Endothelial cell of umbilical vein (primary cell): ENCODE measurements at regions not wholly inside any gene's neighbourhood (a gene's known extent, or its start where the extent isn't known, plus 50 kb on each side); places are given as distances from the start of the nearest gene placed in this dataset.

Experiments
- EZH2 ChIP-seq: IDR thresholded peaks from 2 replicates; pipeline ENCODE4 v1.6.1; 2012; ENCODE audit warnings: borderline replicate concordance, low read depth, mild to moderate bottlenecking, moderate library complexity, low read length, inconsistent platforms; ENCODE audit not compliant: severe bottlenecking
- JUN ChIP-seq: IDR thresholded peaks from 2 replicates; pipeline ENCODE4 v1.6.1; 2011; ENCODE audit warnings: borderline replicate concordance, low read depth; ENCODE audit not compliant: insufficient read length, insufficient read depth
- MYC ChIP-seq: IDR thresholded peaks from one replicate; pipeline ENCODE4 v1.6.1; 2011; ENCODE audit warnings: mild to moderate bottlenecking, low read depth, low read length
- POLR2A ChIP-seq: IDR thresholded peaks from 2 replicates; pipeline ENCODE4 v1.6.1; 2012; ENCODE audit warnings: low read depth, mild to moderate bottlenecking, control low read depth, low read length
- POLR2AphosphoS5 ChIP-seq: IDR thresholded peaks from 2 replicates; pipeline ENCODE4 v1.6.1; 2012; ENCODE audit warnings: low read depth, mild to moderate bottlenecking, control low read depth, low read length, moderate library complexity; ENCODE audit not compliant: insufficient read depth
- TF ChIP-seq, protein P1 (sequence below), 2 donors: IDR thresholded peaks; 1 replicate in 1 of 2; 2 replicates in 1 of 2; pipeline ENCODE4 v1.5.1; 2011; ENCODE audit warnings: low read length in 2 of 2, mild to moderate bottlenecking in 2 of 2, moderate library complexity in 2 of 2, control low read depth in 1 of 2, inconsistent platforms in 1 of 2, low read depth in 1 of 2; ENCODE audit not compliant: insufficient read depth in 1 of 2; ENCODE audit errors: extremely low read depth in 1 of 2
- TF ChIP-seq, protein P2 (sequence below): IDR thresholded peaks from 2 replicates; pipeline ENCODE4 v1.6.1; 2011; ENCODE audit not compliant: insufficient read depth, insufficient read length

DNA sequence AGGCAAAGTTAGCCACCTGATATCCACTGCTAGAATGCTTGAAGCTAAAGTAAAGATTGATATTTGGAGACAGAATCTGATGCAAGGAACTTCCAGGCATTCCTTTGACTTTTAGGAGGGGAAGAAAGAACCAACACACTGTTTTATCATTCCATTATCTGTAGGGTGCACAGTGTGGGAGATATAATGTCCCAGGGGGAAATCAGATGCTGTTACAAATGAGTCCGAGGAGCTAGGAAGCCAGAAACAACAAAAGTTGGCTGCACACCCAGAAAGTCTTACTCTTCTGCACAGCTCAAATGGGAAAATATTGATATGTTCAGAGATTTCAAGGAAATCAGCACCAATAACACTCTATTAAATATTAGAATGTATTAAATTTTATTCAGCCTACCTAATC, 113.6 kb upstream of the ROBO1 start:
- TF ChIP-seq JUN (no peak), MYC (no peak), POLR2A (no peak), POLR2AphosphoS5 (no peak), EZH2 (no peak)
- TF ChIP-seq, protein P1, sequence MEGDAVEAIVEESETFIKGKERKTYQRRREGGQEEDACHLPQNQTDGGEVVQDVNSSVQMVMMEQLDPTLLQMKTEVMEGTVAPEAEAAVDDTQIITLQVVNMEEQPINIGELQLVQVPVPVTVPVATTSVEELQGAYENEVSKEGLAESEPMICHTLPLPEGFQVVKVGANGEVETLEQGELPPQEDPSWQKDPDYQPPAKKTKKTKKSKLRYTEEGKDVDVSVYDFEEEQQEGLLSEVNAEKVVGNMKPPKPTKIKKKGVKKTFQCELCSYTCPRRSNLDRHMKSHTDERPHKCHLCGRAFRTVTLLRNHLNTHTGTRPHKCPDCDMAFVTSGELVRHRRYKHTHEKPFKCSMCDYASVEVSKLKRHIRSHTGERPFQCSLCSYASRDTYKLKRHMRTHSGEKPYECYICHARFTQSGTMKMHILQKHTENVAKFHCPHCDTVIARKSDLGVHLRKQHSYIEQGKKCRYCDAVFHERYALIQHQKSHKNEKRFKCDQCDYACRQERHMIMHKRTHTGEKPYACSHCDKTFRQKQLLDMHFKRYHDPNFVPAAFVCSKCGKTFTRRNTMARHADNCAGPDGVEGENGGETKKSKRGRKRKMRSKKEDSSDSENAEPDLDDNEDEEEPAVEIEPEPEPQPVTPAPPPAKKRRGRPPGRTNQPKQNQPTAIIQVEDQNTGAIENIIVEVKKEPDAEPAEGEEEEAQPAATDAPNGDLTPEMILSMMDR (IDR thresholded peaks at IDR 0.05; ENCODE audit: extremely low read depth in 1 of 2, insufficient read depth in 1 of 2, low read depth in 1 of 2, low read length in 2 of 2), result no peak
- TF ChIP-seq, protein P2, sequence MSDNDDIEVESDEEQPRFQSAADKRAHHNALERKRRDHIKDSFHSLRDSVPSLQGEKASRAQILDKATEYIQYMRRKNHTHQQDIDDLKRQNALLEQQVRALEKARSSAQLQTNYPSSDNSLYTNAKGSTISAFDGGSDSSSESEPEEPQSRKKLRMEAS, result no peak
